HG02763 (cell line): ENCODE measurements at regions not wholly inside any gene's neighbourhood (a gene's known extent, or its start where the extent isn't known, plus 50 kb on each side); places are given as distances from the start of the nearest gene placed in this dataset.

Source experiments
- ATAC-seq: cut with Tn5 transposase; IDR thresholded peaks from one replicate; pipeline ENCODE4 v1.9.1; 2021; ENCODE audit warnings: mild to moderate bottlenecking, moderate library complexity; ENCODE audit not compliant: unreplicated experiment

GRCh38 chr3:137409584-137409983 lies 354.5 kb upstream of the SOX14 start:
- ATAC-seq, result no peak

- no peak for ATAC-seq
Measured at GRCh38 chr3:137410028-137410427, 354.1 kb upstream of the SOX14 start.

- ATAC-seq, result no peak
Measured at GRCh38 chr3:137420198-137420995, 343.7 kb upstream of the SOX14 start.

GRCh38 chr3:137438561-137438960 lies 325.6 kb upstream of the SOX14 start:
- ATAC-seq, result no peak

- no peak for ATAC-seq
Measured at GRCh38 chr3:137460944-137461343, 303.2 kb upstream of the SOX14 start.

- ATAC-seq, result no peak
Measured at GRCh38 chr3:137463131-137463530, 301.0 kb upstream of the SOX14 start.

GRCh38 chr3:137464341-137464740 lies 299.8 kb upstream of the SOX14 start:
- ATAC-seq, result no peak

GRCh38 chr3:137468446-137468845 lies 295.7 kb upstream of the SOX14 start:
- ATAC-seq, result no peak

GRCh38 chr3:137469263-137469662 lies 294.9 kb upstream of the SOX14 start:
- ATAC-seq, result no peak

- ATAC-seq, result no peak
Measured at GRCh38 chr3:137471130-137471529, 293.0 kb upstream of the SOX14 start.

GRCh38 chr3:137471558-137472204 lies 292.4 kb upstream of the SOX14 start:
- ATAC-seq, result no peak

- ATAC-seq, result no peak
Measured at GRCh38 chr3:137477614-137478013, 286.5 kb upstream of the SOX14 start.

- no peak for ATAC-seq
Measured at GRCh38 chr3:137509354-137510045, 254.6 kb upstream of the SOX14 start.

- ATAC-seq, result no peak
Measured at GRCh38 chr3:137511655-137512054, 252.5 kb upstream of the SOX14 start.

- ATAC-seq, result no peak
Measured at GRCh38 chr3:137514853-137515252, 249.3 kb upstream of the SOX14 start.

GRCh38 chr3:137519602-137520001 lies 244.5 kb upstream of the SOX14 start:
- no peak for ATAC-seq

GRCh38 chr3:137524751-137525150 lies 239.4 kb upstream of the SOX14 start:
- ATAC-seq, result no peak

- no peak for ATAC-seq
Measured at GRCh38 chr3:137525471-137525870, 238.6 kb upstream of the SOX14 start.

- no peak for ATAC-seq
Measured at GRCh38 chr3:137542049-137542448, 222.1 kb upstream of the SOX14 start.

- no peak for ATAC-seq
Measured at GRCh38 chr3:137554242-137554641, 209.9 kb upstream of the SOX14 start.

- no peak for ATAC-seq
Measured at GRCh38 chr3:137568880-137569279, 195.2 kb upstream of the SOX14 start.

GRCh38 chr3:137572931-137573330 lies 191.2 kb upstream of the SOX14 start:
- no peak for ATAC-seq
